COLO668 (cell line): ENCODE measurements at regions not wholly inside any gene's neighbourhood (a gene's known extent, or its start where the extent isn't known, plus 50 kb on each side); places are given as distances from the start of the nearest gene placed in this dataset.
A peak's percentile ranks its signal among the peaks of the same experiment; 100 is the strongest.
"Not testable (repeated sequence)": the region's sequence is repeated elsewhere in the genome, so short reads cannot be mapped to it uniquely, and the experiment has no call there.

Experiments
- DNase-seq: peaks from one replicate; lab custom pipeline; 2025; ENCODE audit not compliant: unreplicated experiment; lab: John Stamatoyannopoulos, UW

GRCh38 chr6:21909321-21909720 lies 315.8 kb downstream of the SOX4 start:
- no peak for DNase-seq

GRCh38 chr6:21911208-21911607 lies 317.7 kb downstream of the SOX4 start:
- no peak for DNase-seq

GRCh38 chr6:21912151-21912832 lies 318.7 kb downstream of the SOX4 start:
- DNase-seq = no peak

GRCh38 chr6:21914121-21914973 lies 320.8 kb downstream of the SOX4 start:
- peak; percentile 31 for DNase-seq

- DNase-seq = no peak
These were observed 322.2 kb downstream of the SOX4 start for GRCh38 chr6:21915707-21916260.

GRCh38 chr6:21918041-21918440 lies 324.5 kb downstream of the SOX4 start:
- no peak for DNase-seq

GRCh38 chr6:21918666-21919065 lies 325.1 kb downstream of the SOX4 start:
- DNase-seq = no peak

GRCh38 chr6:21922086-21922485 lies 328.5 kb downstream of the SOX4 start:
- DNase-seq = no peak

GRCh38 chr6:21924002-21924401 lies 330.5 kb downstream of the SOX4 start:
- no peak for DNase-seq

- peak; percentile 17 for DNase-seq
These were observed 335.3 kb downstream of the SOX4 start for GRCh38 chr6:21928827-21929226.

- DNase-seq = no peak
These were observed 338.2 kb downstream of the SOX4 start for GRCh38 chr6:21931641-21932335.

GRCh38 chr6:21933351-21933750 lies 339.8 kb downstream of the SOX4 start:
- DNase-seq = no peak

GRCh38 chr6:21935142-21935541 lies 341.6 kb downstream of the SOX4 start:
- DNase-seq = no peak

GRCh38 chr6:21935561-21936028 lies 342.0 kb downstream of the SOX4 start:
- peak; percentile 2 for DNase-seq

- no peak for DNase-seq
These were observed 343.9 kb downstream of the SOX4 start for GRCh38 chr6:21937466-21937865.

- DNase-seq = not testable (repeated sequence)
These were observed 345.5 kb downstream of the SOX4 start for GRCh38 chr6:21939066-21939465.

- DNase-seq = no peak
These were observed 348.4 kb downstream of the SOX4 start for GRCh38 chr6:21941926-21942325.

- DNase-seq = no peak
These were observed 349.3 kb downstream of the SOX4 start for GRCh38 chr6:21942897-21943296.

GRCh38 chr6:21946298-21946783 lies 350.5 kb downstream of the PRL start:
- no peak for DNase-seq

GRCh38 chr6:21947227-21947626 lies 349.6 kb downstream of the PRL start:
- DNase-seq = not testable (repeated sequence)

GRCh38 chr6:21947731-21948386 lies 349.0 kb downstream of the PRL start:
- no peak for DNase-seq
